ENCODE measurements at regions not wholly inside any gene's neighbourhood (a gene's known extent, or its start where the extent isn't known, plus 50 kb on each side); places are given as distances from the start of the nearest gene placed in this dataset.
A peak's percentile ranks its signal among the peaks of the same experiment; 100 is the strongest.

DNA sequence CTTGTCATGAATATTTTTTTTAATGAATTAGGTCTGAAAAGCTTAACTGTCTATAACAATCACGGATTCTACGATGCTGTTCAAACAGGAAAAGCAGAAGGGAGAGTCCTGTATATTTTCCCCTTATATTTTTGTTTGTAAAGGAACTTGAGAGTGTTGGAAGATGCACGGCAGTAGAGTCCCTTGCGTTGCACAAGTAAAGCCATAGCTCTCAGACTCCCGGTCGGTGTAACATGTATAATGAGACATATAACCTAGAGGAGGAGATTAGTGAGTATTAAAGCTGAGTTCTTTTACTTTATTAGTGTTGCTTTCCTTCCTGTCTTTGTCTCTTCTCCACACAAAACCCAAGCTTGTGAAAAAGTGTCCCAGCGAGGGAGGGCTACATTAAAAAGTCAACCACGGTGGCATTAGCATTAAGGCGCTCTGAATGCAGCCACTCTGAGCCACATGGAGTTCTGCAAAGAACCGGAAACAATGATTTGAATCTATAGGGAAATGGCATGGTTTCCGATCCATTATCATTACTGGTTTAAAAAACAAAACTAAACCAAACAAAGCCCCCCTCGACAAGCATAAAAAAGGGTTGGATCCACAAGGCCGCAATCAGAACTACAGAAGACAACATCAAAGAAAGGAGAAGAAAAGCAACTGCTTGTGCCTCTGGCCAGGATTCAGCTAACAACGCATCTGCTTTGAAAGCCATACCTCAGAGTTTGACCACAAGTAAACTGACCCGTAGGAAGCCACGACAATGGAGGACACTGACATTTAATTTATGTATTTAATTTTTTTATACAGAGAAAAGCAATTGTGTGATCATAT is 356.8 kb downstream of the LMO4 start:
- H3K27ac ChIP-seq, result peak overlapping the region; percentile 77
- TF ChIP-seq CTCF (IDR thresholded peaks at IDR 0.05) (no peak), ZFX (IDR thresholded peaks at IDR 0.05; ENCODE audit: borderline replicate concordance) (no peak)

- TF ChIP-seq ZFX (IDR thresholded peaks at IDR 0.05; ENCODE audit: borderline replicate concordance) (no peak), CTCF (IDR thresholded peaks at IDR 0.05) (no peak)
- peak overlapping the region; percentile 77; the same call in 1 of the 2 replicates for H3K27ac ChIP-seq
Measured at GRCh38 chr1:87686136-87686495, 357.4 kb downstream of the LMO4 start.

GRCh38 chr1:87686671-87687070 is 358.0 kb downstream of the LMO4 start:
- peak overlapping the region; percentile 78; the same call in 1 of the 2 replicates for H3K27ac ChIP-seq
- TF ChIP-seq CTCF (IDR thresholded peaks at IDR 0.05), result no peak
- TF ChIP-seq ZFX (IDR thresholded peaks at IDR 0.05; ENCODE audit: borderline replicate concordance), result no peak

GRCh38 chr1:87688136-87688535 is 359.5 kb downstream of the LMO4 start:
- peak overlapping the region; percentile 78 for H3K27ac ChIP-seq
- TF ChIP-seq CTCF (IDR thresholded peaks at IDR 0.05) (no peak), ZFX (IDR thresholded peaks at IDR 0.05; ENCODE audit: borderline replicate concordance) (no peak)

DNA sequence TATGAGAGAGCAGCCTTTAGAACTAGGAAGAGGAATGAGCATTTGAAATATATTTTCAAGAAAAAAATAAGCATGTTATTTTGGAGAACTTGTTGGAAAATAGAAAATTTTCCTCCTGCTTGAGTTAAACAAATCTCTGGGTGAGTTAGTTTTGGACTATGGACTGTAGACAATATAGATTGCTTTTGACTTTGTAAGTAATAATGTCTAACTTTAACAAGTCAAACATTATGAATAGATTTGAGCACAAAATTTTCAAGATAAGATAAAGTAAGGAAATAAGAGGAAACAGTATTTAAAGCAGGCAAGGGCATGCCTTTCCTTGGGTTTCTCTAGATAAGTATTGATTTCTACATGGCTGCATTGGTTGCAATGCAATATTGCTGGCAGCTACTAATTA is 360.8 kb downstream of the LMO4 start:
- no peak for TF ChIP-seq CTCF (IDR thresholded peaks at IDR 0.05)
- TF ChIP-seq ZFX (IDR thresholded peaks at IDR 0.05; ENCODE audit: borderline replicate concordance), result no peak
- peak overlapping the region; percentile 78; the same call in 1 of the 2 replicates for H3K27ac ChIP-seq

DNA sequence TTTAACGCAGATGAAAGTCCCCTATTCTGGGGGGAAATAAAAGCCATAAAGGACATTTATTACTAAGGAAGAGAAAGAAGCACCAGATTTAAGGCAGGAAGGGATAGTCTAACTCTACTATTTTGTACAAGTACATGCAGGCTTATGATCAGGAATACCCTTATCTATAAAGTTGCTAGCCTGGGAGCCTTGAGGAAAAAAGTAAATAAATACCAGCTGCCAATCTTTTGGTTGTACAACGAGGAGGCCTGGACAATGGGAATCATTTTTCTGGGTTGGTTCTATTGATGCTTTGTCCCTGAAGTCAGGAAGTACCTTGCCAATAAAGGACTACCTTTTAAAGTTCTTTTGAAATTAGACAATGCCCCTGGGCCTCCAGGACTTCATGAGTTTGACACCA is 367.8 kb downstream of the LMO4 start:
- no peak overlapping the region for H3K27ac ChIP-seq
- TF ChIP-seq ZFX (IDR thresholded peaks at IDR 0.05; ENCODE audit: borderline replicate concordance), result no peak
- no peak for TF ChIP-seq CTCF (IDR thresholded peaks at IDR 0.05)

DNA sequence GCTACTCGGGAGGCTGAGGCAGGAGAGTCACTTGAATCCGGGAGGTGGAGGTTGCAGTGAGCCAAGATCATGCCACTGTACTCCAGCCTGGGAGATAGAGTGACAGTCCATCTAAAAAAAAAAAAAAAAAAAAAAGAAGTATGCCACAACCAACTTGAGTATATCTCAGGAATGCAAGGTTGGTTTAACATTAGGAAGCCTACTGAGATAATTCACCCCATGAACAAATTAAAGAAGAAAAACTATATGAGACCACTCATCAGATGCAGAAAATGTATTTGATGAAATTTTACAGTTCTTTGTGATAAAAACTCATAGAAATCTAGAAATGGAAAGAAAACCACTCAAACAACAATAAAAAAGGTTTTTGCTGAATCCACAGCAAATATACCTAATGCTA is 373.8 kb downstream of the LMO4 start:
- no peak for TF ChIP-seq CTCF (IDR thresholded peaks at IDR 0.05)
- TF ChIP-seq ZFX (IDR thresholded peaks at IDR 0.05; ENCODE audit: borderline replicate concordance), result no peak
- no peak overlapping the region for H3K27ac ChIP-seq
